HG03460 (cell line): ENCODE measurements at regions not wholly inside any gene's neighbourhood (a gene's known extent, or its start where the extent isn't known, plus 50 kb on each side); places are given as distances from the start of the nearest gene placed in this dataset.

ENCODE experiments used
- ATAC-seq: cut with Tn5 transposase; IDR thresholded peaks from one replicate; pipeline ENCODE4 v1.9.1; 2021; ENCODE audit not compliant: unreplicated experiment

DNA sequence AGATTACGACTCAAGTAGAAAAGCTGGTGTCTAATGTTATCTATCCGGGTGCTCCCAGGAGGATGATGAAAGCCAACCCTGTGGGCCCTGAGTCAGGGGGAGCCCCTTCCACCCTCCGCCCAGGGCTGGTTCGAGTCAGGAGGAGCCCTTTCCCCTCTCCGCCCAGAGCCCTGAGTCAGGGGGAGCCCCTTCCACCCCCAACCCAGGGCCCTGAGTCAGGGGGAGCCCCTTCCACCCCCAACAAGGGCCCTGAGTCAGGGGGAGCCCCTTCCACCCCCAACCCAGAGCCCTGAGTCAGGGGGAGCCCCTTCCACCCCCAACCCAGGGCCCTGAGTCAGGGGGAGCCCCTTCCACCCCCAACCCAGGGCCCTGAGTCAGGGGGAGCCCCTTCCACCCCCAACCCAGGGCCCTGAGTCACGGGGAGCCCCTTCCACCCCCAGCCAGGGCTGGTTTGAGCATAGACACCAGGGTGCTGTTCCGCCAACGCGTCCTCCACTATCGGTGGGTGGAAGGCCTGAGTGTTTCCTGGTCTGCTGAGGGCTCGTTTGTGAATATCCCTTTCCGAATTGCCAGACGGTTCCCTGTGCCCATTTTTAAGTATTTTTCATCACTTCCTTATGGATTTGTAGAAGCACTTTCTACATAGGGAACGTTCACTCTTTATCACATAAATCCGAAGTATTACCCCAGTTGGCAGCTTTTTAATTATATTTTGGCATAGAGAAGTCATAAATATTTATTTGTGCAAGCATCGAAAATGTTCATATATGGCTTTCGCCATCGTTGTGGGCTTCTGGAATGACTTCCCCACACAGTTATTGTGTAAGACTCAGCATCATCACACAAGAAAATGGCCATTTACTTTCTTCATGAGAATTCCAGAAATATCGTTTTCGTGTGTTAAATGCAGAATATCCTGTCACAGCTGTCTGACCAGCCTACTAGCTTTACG lies 380.6 kb downstream of the BRD1 start:
- no peak for ATAC-seq

DNA sequence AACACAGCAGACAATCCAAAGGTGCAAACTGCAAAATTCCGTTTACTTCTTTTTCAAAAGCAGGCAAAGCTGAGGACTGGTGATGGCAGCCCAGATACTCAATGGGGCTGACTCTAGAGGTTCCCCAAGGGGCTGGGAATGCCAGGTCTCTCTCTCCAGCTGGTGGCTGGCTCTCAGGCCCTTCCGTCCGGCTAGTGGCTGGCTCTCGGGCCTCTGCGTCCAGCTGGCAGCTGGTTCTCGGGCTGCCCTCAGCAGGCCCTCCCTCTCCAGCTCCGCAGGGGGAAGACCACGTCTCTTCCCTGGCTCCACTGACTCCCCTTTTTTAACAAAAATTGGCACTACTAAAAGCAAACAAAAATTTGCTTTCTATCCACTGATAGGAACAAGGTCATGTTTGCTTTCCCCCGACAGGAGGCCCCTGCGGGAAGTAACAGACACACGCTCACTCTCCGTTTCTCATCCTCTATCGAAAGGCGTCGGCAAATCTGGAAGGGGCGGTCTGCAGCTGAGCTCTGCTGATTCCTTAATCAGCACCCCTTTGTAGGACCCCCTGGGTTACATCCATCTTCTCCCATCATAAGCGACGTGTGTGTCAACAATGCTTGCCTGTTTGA lies 381.4 kb downstream of the BRD1 start:
- ATAC-seq, result no peak

GRCh38 chr22:49444781-49445180 lies 382.9 kb downstream of the BRD1 start:
- no peak for ATAC-seq

DNA sequence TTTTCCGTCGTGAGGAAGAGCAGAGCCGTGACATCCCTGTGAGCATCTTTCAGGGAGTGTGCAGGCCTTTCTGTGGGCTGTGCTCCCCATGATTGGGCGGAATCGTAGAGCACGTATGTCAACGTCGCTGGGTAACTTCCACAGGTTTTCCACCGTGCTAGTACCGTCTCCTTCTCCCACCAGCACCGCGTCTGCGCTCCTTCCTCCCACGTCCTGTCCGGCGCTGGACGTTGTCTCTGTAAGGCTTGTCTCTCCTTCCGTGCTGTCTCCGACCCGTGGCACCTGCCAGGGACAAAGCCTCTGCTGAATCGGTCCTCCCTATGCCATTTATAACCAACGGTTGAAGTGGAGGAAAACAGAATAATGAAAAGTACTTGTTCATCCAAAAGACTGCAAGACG lies 386.7 kb downstream of the BRD1 start:
- no peak for ATAC-seq

- ATAC-seq, result no peak
Measured at GRCh38 chr22:49439373-49439772, 388.3 kb downstream of the BRD1 start.

DNA sequence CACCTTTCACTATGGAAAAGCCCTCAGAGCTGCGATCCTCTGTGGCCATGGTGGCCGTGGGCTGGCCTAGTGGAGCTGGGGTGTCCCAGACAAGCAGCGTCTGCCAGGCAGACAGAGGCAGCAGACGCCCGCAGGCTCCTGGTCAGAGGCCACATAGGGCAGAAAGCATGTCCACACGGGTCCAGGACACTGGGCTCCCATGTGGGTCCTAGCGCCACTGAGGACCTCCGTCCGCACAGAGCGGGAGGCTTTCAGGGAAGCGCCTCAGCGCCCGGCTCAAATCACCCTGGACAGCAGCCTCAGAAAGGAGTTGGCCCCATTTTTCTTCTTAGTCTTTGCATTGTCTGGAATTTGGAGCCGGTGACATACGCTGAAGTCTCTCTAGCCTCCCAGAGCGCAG lies 389.7 kb downstream of the BRD1 start:
- no peak for ATAC-seq

GRCh38 chr22:49437356-49437755 lies 390.3 kb downstream of the BRD1 start:
- no peak for ATAC-seq

DNA sequence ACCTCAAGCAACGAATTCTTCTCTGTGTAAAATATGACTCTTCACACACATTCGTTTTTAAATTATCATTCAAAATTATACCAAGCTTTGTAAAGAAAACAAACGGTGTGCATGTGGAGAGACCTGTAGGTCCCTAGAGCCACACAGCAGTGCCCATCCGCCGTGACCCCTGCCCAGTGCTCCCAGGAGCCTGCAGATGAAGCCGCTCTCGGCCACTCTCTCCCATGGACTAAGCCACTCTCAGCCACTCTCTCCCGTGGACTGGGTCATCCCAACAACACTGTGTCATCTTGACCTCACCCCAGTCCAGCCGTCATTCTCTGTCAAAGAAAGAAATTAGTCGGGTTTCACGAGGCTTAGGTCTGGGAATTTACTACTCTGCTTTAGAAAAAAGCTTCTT lies 391.6 kb downstream of the BRD1 start:
- ATAC-seq, result no peak

- ATAC-seq, result no peak
Measured at GRCh38 chr22:49435596-49435995, 392.1 kb downstream of the BRD1 start.

GRCh38 chr22:49433717-49434611 lies 393.7 kb downstream of the BRD1 start:
- no peak for ATAC-seq

GRCh38 chr22:49432897-49433443 lies 394.7 kb downstream of the BRD1 start:
- ATAC-seq, result no peak

GRCh38 chr22:49432211-49432896 lies 395.3 kb downstream of the BRD1 start:
- ATAC-seq, result no peak

- ATAC-seq, result no peak
Measured at GRCh38 chr22:49431551-49431950, 396.1 kb downstream of the BRD1 start.

DNA sequence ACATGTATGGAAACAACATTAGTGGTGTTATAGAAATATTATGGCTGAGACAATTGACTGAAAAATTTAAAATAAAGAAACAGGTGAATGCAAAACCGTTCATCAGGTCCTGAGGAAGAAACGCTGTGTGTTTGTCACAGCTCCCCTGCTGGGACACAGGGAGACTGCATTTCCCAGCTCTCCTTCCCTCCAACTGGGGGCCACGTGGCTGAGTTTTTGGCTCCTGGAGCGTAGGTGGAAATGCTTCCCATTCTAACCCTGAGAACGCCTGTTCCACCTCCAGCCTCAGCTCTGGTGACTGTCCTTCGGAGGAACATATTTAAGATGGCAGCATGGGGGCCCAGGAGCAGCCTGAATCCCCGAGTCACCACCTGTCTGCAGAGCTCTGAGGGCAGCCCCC lies 398.6 kb downstream of the BRD1 start:
- ATAC-seq, result no peak

DNA sequence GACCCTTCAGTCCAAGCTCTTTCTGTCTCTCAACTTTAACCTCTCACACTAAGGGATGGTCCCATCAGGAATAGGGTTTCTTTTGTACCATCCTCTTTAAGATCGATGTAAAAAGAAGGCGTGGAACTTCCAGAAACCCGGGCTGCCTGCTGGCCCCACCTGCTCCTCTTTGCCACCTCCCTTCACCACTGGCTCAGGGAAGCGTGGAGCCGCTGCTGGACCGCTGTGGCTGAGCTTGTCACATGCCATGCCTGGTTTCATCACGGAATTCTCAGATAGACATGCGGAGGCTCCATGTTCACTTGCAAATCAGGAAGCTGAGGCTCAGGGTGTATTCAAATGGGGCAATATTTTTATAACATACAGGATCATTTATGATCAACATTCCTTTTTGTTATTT lies 399.7 kb downstream of the BRD1 start:
- ATAC-seq, result no peak

DNA sequence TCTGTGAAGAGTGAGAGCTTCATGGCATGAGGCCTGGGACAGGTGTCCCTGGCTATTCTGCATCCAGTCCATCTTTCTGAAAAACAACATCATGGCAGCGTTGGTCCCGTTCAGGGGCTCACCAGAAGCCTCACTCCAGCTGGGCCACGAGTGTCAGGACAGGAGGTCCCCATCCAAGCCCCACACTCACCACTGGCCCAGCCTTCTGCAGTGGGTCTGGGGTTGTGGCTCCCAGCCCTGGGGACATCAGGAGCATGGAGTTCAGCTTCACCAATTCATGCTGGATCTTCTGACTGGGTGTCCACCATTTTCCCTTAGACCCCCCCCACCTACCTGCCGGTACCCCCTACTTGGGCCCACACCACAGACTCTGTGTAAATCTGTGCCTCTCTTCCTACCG lies 400.3 kb downstream of the BRD1 start:
- ATAC-seq, result no peak

DNA sequence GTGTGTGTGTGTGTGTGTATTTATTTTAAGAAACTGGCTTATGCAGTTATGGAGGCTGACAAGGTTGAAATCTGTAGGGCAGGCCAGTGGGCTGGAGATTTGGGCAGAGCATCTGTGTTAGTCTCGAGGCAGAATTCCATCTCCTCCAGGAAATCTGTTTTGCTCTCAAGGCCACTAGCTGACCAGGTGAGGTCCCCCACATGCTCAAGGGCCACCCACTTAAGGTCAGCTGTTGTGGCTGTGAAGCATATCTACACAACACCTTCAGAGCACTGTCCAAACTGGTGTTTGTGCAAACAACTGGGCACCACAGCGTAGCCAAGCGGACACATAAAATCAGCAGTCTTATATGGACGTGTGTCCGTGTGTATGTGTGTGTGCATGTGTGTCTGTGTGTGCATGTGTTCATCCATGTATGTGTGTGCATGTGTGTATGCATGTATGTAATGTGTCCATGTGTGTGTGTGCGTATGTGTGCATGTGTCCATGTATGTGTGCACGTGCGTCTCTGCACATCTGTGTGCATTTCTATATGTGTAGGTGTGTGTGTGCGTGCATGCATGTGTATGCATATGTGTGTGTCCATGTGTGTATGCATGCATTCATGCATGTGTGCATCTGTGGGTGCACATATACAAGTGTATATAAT lies 400.9 kb downstream of the BRD1 start:
- no peak for ATAC-seq

- ATAC-seq, result no peak
Measured at GRCh38 chr22:49426098-49426497, 401.6 kb downstream of the BRD1 start.

DNA sequence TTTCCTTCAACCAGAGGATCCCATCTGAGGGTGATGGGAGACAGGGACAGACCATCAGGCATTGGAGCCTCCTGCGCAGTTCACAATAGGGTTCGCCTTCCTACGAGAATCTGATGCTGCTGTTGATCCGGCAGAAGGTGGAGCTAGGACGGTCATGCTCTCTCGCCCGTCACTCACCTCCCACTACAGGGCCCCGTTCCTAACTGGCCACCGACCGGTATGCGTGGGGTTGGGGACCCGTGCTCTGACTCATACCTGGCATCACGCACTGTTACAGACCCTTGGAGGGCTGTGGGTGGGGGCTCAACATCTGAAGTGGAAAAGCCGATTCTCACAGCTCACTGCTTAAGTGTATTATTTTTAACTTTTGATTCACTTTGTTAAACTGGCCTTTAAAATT lies 402.3 kb downstream of the BRD1 start:
- no peak for ATAC-seq

DNA sequence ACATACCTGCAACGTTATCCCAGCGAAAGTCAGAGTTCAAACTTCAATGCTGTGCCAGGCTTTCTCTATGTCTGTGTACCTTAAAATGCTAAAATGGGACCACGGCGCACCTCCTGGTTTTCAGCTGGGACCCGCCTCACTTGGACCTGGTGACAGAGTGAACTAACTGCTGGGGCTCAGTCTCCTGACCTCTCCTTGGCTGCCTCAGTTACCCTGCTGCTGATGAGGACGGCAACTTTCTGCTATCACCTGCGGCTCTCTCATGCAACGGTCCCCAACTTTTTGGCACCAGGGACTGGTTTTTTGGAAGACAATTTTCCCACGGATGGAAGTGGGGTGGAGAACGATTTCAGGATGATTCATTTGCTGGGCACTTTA lies 402.8 kb downstream of the BRD1 start:
- no peak for ATAC-seq
